Glutamatergic neuron (in vitro differentiated cells): ENCODE measurements at regions not wholly inside any gene's neighbourhood (a gene's known extent, or its start where the extent isn't known, plus 50 kb on each side); places are given as distances from the start of the nearest gene placed in this dataset.

Source experiments
- DNase-seq: peaks from one replicate; pipeline ENCODE4 v3.0.0; 2022
- H3K27ac Mint-ChIP-seq: one replicate; pipeline ENCODE4 v1.8.0; 2020; ENCODE audit warnings: mild to moderate bottlenecking, mixed read lengths, inconsistent platforms; ENCODE audit not compliant: unreplicated experiment
- H3K27me3 Mint-ChIP-seq: one replicate; pipeline ENCODE4 v1.8.0; 2020; ENCODE audit warnings: mild to moderate bottlenecking, moderate library complexity, mixed read lengths, inconsistent platforms; ENCODE audit not compliant: unreplicated experiment
- H3K36me3 Mint-ChIP-seq: one replicate; pipeline ENCODE4 v1.8.0; 2020; ENCODE audit warnings: mild to moderate bottlenecking, mixed read lengths, inconsistent platforms; ENCODE audit not compliant: unreplicated experiment
- H3K4me1 Mint-ChIP-seq: one replicate; pipeline ENCODE4 v1.8.0; 2020; ENCODE audit warnings: mild to moderate bottlenecking, low read depth, mixed read lengths, inconsistent platforms; ENCODE audit not compliant: unreplicated experiment
- H3K4me3 Mint-ChIP-seq: one replicate; pipeline ENCODE4 v1.8.0; 2020; ENCODE audit warnings: mild to moderate bottlenecking, mixed read lengths, inconsistent platforms; ENCODE audit not compliant: unreplicated experiment
- H3K9me3 Mint-ChIP-seq: one replicate; pipeline ENCODE4 v1.8.0; 2020; ENCODE audit warnings: mild to moderate bottlenecking, moderate library complexity, mixed read lengths, inconsistent platforms; ENCODE audit not compliant: unreplicated experiment
- TF ChIP-seq, protein P1 (sequence below): fragments of 200-600 bp; sonication (generic); IDR thresholded peaks from one replicate; pipeline ENCODE4 v1.5.0; 2021; ENCODE audit not compliant: partially characterized antibody, unreplicated experiment

DNA sequence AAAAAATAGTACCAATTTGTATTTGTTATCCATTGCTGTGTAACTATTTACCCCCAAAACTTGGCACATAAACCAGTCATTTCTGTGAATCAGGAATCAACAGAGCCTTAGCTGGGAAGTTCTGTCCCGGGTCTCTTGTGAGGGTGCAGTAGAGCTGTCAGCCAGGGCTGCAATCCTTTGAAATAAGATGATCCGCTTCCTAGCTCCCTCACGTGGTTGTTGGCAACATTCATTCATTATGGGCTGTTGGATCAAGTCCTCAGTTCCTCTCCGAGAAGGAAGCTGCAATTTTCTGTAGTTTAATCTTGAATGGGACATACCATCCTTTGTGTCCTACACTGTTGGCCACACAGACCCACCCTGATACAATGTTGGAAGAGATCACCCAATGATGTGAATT, 277.2 kb downstream of the SUCLA2 start:
- H3K4me3 Mint-ChIP-seq, result no peak overlapping the region
- H3K27ac Mint-ChIP-seq, result no peak overlapping the region
- H3K27me3 Mint-ChIP-seq, result no peaks in the 10 kb centered on the region
- H3K36me3 Mint-ChIP-seq, result no peaks in the 10 kb centered on the region
- TF ChIP-seq, protein P1, sequence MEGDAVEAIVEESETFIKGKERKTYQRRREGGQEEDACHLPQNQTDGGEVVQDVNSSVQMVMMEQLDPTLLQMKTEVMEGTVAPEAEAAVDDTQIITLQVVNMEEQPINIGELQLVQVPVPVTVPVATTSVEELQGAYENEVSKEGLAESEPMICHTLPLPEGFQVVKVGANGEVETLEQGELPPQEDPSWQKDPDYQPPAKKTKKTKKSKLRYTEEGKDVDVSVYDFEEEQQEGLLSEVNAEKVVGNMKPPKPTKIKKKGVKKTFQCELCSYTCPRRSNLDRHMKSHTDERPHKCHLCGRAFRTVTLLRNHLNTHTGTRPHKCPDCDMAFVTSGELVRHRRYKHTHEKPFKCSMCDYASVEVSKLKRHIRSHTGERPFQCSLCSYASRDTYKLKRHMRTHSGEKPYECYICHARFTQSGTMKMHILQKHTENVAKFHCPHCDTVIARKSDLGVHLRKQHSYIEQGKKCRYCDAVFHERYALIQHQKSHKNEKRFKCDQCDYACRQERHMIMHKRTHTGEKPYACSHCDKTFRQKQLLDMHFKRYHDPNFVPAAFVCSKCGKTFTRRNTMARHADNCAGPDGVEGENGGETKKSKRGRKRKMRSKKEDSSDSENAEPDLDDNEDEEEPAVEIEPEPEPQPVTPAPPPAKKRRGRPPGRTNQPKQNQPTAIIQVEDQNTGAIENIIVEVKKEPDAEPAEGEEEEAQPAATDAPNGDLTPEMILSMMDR, result no peak
- peaks cover 8% of the 10 kb centered on the region for H3K4me1 Mint-ChIP-seq
- no peak for DNase-seq
- peaks cover 2% of the 10 kb centered on the region for H3K9me3 Mint-ChIP-seq

- no peaks in the 10 kb centered on the region for H3K36me3 Mint-ChIP-seq
- TF ChIP-seq, protein P1, result no peak
- no peaks in the 10 kb centered on the region for H3K27me3 Mint-ChIP-seq
- H3K4me3 Mint-ChIP-seq, result no peak overlapping the region
- H3K4me1 Mint-ChIP-seq, result peaks cover 8% of the 10 kb centered on the region
- DNase-seq, result no peak
- peaks cover 2% of the 10 kb centered on the region for H3K9me3 Mint-ChIP-seq
- H3K27ac Mint-ChIP-seq, result no peak overlapping the region
Measured at GRCh38 chr13:47719164-47719563, 281.9 kb downstream of the SUCLA2 start.

DNA sequence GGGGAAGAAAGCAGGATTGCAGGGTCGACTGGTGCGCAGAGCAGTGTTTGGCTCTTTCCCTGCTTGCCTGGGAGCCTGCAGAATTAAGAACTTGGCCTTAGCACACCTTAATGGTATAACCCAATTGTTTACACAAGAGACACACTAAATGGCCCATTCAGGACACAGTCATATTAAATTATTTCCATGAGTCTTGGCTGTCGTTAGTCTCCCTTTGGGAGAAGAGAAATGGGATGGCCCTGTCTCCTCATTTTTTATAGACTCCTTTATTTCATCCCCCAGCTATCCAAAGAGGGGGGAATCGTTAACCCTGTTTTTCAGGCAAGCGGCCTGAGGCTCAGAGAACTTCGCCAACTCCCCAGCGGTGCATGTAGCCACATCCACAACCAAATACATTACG, 282.5 kb downstream of the SUCLA2 start:
- Mint-ChIP-seq H3K9me3 (peaks cover 2% of the 10 kb centered on the region), H3K4me3 (no peak overlapping the region), H3K4me1 (peaks cover 8% of the 10 kb centered on the region), H3K27me3 (no peaks in the 10 kb centered on the region), H3K36me3 (no peaks in the 10 kb centered on the region), H3K27ac (no peak overlapping the region)
- no peak for DNase-seq
- TF ChIP-seq, protein P1, result no peak

DNA sequence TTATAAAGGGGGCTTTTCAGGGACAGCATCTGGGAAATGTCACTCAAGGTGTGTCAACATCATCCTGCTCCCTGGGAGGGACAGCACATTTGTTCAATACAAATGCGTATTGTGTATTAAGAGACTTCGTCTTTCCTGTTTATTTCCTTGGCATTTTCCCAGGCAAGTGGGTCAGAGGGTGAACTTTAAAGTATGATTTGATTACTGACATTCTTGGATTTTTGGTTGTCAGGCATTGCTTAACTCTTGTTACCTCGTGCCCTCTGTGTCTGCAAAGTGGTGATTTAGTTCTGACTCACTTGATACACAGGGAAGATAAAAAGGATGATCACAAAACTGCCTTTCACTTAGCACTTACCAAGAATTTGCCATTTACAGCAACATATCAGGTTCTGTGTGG, 292.7 kb downstream of the SUCLA2 start:
- Mint-ChIP-seq H3K27ac (no peak overlapping the region), H3K9me3 (no peaks in the 10 kb centered on the region), H3K27me3 (no peaks in the 10 kb centered on the region), H3K4me3 (no peak overlapping the region), H3K4me1 (no peaks in the 10 kb centered on the region), H3K36me3 (no peaks in the 10 kb centered on the region)
- no peak for DNase-seq
- TF ChIP-seq, protein P1, result no peak

GRCh38 chr13:47707414-47707813, 293.7 kb downstream of the SUCLA2 start:
- Mint-ChIP-seq H3K27ac (no peak overlapping the region), H3K9me3 (no peaks in the 10 kb centered on the region), H3K27me3 (no peaks in the 10 kb centered on the region), H3K36me3 (no peaks in the 10 kb centered on the region), H3K4me3 (no peak overlapping the region), H3K4me1 (no peaks in the 10 kb centered on the region)
- DNase-seq, result no peak
- TF ChIP-seq, protein P1, result no peak
